Karpas-422 (cell line): ENCODE measurements at regions not wholly inside any gene's neighbourhood (a gene's known extent, or its start where the extent isn't known, plus 50 kb on each side); places are given as distances from the start of the nearest gene placed in this dataset.

Source experiments
- DNase-seq: peaks from one replicate; pipeline ENCODE4 v3.0.0-alpha.2; 2015
- H2AFZ ChIP-seq: fragments of 200-600 bp; sonication (generic); 2 replicates; pipeline ENCODE4 v1.6.1; 2014; ENCODE audit warnings: antibody characterized with exemption, low read length, mixed read lengths
- H3K27ac ChIP-seq: fragments of 200-600 bp; sonication (generic); 2 replicates; pipeline ENCODE4 v1.5.1; 2014; ENCODE audit warnings: mild to moderate bottlenecking, low read length, moderate library complexity
- H3K27me3 ChIP-seq: fragments of 200-600 bp; sonication (generic); 2 replicates; pipeline ENCODE4 v1.6.1; 2014; ENCODE audit warnings: low read length, mixed read lengths
- H3K36me3 ChIP-seq: fragments of 200-600 bp; sonication (generic); 2 replicates; pipeline ENCODE4 v1.6.1; 2014; ENCODE audit warnings: low read length, mixed read lengths; ENCODE audit not compliant: insufficient read depth
- H3K4me1 ChIP-seq: fragments of 200-600 bp; sonication (generic); 2 replicates; pipeline ENCODE4 v1.6.1; 2014; ENCODE audit warnings: mild to moderate bottlenecking, low read length, mixed read lengths
- H3K4me2 ChIP-seq: fragments of 200-600 bp; sonication (generic); 2 replicates; pipeline ENCODE4 v1.6.1; 2014; ENCODE audit warnings: low read length, low read depth, mild to moderate bottlenecking; ENCODE audit not compliant: poor library complexity, severe bottlenecking
- H3K4me3 ChIP-seq: fragments of 200-600 bp; sonication (generic); 2 replicates; pipeline ENCODE4 v1.5.1; 2014; ENCODE audit warnings: mild to moderate bottlenecking, antibody characterized with exemption, low read length, mixed read lengths
- H3K79me2 ChIP-seq: fragments of 200-600 bp; sonication (generic); 2 replicates; pipeline ENCODE4 v1.6.1; 2014; ENCODE audit warnings: mild to moderate bottlenecking, low read length, mixed read lengths
- H3K9ac ChIP-seq: fragments of 200-600 bp; sonication (generic); 2 replicates; pipeline ENCODE4 v1.6.0; 2014; ENCODE audit warnings: low read length
- H3K9me2 ChIP-seq: fragments of 200-600 bp; sonication (generic), shearing (Covaris generic); replicated peaks from 2 replicates; pipeline ENCODE4 v1.6.0; 2014; ENCODE audit warnings: mild to moderate bottlenecking, low read length, moderate library complexity; ENCODE audit not compliant: insufficient read depth
- H3K9me3 ChIP-seq: fragments of 300-700, 200-600 bp; sonication (generic); 2 replicates; pipeline ENCODE4 v1.6.1; 2014; ENCODE audit warnings: low read length, mixed read lengths
- H4K20me1 ChIP-seq: fragments of 200-600 bp; sonication (generic); 2 replicates; pipeline ENCODE4 v1.6.1; 2014; ENCODE audit warnings: mild to moderate bottlenecking, antibody characterized with exemption, low read length, low read depth; ENCODE audit not compliant: insufficient read depth

DNA sequence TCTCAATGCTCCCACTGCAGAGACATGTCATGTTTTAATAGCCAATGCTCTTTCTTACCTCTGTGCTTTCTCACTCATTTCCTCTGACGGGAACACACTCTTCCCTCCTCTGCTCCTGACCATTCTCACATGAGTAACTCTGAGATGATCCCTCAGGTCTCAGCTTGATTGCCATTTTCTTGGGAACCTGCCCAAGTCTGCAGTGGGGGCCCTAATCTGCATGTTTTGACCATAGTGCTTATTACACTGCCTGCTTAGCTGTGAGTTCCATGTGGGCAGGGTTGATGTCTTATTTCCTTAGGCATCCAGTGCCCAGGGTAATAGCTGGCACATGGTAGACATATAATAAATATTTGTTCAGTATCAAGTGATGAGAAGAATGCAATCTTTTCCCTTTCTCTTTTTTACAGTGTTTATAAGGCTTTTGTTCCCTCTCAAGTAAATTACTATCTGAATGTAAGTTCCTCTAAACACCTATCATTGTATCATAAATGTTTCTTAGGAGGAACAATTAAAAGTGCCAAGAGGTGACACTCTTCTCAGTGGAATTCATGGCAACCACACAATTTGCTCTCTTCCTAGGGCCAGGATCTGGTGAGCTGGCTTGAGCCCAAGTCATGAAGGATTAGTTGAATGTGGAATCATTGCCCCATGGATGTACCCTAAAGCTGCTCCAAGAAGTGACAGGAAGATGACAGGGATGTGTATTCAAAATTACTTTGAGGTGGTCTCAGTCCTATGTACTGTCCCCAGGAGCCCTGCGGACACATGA is 485.4 kb upstream of the USP24 start:
- Histone ChIP-seq H3K4me2 (no peak overlapping the region), H3K9me2 (no peaks in the 10 kb centered on the region), H2AFZ (no peak overlapping the region), H3K9me3 (no peaks in the 10 kb centered on the region), H3K36me3 (no peaks in the 10 kb centered on the region), H3K9ac (no peak overlapping the region), H3K27ac (no peak overlapping the region), H3K4me3 (no peak overlapping the region), H3K79me2 (no peaks in the 10 kb centered on the region), H3K27me3 (no peaks in the 10 kb centered on the region), H3K4me1 (no peaks in the 10 kb centered on the region), H4K20me1 (no peaks in the 10 kb centered on the region)
- DNase-seq = no peak

DNA sequence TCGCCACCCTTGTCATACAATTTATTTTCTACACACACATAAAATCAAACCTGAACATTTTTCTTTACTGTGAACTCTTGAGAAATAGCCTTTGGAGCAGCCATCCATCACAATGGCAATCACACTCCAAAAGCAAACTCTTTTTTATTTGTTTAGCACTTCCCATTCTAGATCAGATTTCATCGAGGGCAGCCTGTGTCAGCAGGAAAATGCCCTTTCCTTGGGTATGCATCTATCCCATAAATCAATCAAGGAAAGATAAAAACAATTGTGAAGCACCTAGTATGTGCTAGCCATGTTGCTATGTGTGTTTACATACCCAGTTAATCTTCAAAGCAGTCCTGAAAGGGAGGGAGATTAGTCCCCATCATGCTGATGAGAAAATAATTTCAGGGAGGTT is 484.1 kb upstream of the USP24 start:
- no peaks in the 10 kb centered on the region for H3K79me2 ChIP-seq
- H3K9me3 ChIP-seq = no peaks in the 10 kb centered on the region
- H3K27me3 ChIP-seq = no peaks in the 10 kb centered on the region
- no peak overlapping the region for H3K4me3 ChIP-seq
- no peaks in the 10 kb centered on the region for H3K36me3 ChIP-seq
- no peaks in the 10 kb centered on the region for H3K9me2 ChIP-seq
- no peak for DNase-seq
- H3K4me1 ChIP-seq = no peaks in the 10 kb centered on the region
- no peak overlapping the region for H3K4me2 ChIP-seq
- no peak overlapping the region for H3K27ac ChIP-seq
- H4K20me1 ChIP-seq = no peaks in the 10 kb centered on the region
- H2AFZ ChIP-seq = no peak overlapping the region
- H3K9ac ChIP-seq = no peak overlapping the region

DNA sequence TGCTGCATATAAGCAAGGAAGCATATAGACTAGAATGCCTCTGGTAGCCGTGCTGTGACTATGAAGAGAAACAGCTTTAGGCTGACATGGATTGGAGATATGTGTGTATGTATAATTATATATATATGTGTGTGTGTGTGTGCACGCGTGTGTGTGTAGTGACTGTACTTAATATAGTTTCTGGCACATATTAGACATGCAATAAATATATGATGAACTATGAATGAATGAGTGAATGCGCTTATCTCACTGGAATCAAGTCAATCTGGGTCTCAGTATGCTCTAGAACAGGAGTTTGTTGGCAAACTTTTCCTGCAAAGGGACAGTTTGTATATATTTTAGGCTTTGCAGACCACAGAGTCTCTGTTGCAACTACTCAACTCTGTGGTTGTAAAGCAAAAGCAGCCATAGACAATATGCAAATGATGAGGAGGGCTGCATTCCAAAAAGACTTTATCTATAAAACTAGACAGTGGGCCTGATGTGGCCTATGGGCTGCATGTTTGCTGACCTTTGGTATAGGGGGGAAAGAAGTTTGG is 482.9 kb upstream of the USP24 start:
- H3K4me1 ChIP-seq = no peaks in the 10 kb centered on the region
- H3K36me3 ChIP-seq = no peaks in the 10 kb centered on the region
- H4K20me1 ChIP-seq = no peaks in the 10 kb centered on the region
- no peak overlapping the region for H3K27ac ChIP-seq
- H3K27me3 ChIP-seq = no peaks in the 10 kb centered on the region
- H3K4me2 ChIP-seq = no peak overlapping the region
- H3K9me3 ChIP-seq = no peaks in the 10 kb centered on the region
- H3K79me2 ChIP-seq = no peaks in the 10 kb centered on the region
- H2AFZ ChIP-seq = no peak overlapping the region
- no peaks in the 10 kb centered on the region for H3K9me2 ChIP-seq
- H3K9ac ChIP-seq = no peak overlapping the region
- no peak overlapping the region for H3K4me3 ChIP-seq
- DNase-seq = no peak

DNA sequence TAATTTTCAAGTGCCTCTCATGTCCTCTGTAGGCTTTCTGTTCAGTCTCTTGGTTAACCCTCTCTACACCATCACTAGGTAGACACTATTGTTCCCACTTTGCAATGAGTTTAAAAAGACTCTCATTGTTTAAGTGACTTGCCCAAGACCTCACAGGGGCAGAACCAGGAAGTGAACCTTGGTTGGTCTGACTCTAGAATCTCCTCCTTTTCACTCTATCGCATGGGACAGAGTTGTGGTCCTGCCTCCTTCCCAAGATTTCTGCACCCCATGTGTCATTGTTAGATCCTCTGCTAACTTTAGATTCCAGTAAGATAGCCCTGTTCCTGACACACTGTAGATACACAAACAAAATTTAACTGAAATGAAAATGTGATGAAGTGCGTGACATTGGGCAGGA is 481.7 kb upstream of the USP24 start:
- no peaks in the 10 kb centered on the region for H4K20me1 ChIP-seq
- H3K27me3 ChIP-seq = no peaks in the 10 kb centered on the region
- no peaks in the 10 kb centered on the region for H3K9me3 ChIP-seq
- no peak overlapping the region for H3K27ac ChIP-seq
- no peak overlapping the region for H3K4me3 ChIP-seq
- no peak overlapping the region for H2AFZ ChIP-seq
- H3K36me3 ChIP-seq = no peaks in the 10 kb centered on the region
- H3K9me2 ChIP-seq = no peaks in the 10 kb centered on the region
- H3K79me2 ChIP-seq = no peaks in the 10 kb centered on the region
- H3K4me2 ChIP-seq = no peak overlapping the region
- no peaks in the 10 kb centered on the region for H3K4me1 ChIP-seq
- H3K9ac ChIP-seq = no peak overlapping the region
- DNase-seq = no peak

GRCh38 chr1:55696181-55696754 is 481.1 kb upstream of the USP24 start:
- no peaks in the 10 kb centered on the region; the same call in 1 of the 2 replicates for H3K4me1 ChIP-seq
- H3K79me2 ChIP-seq = no peaks in the 10 kb centered on the region
- no peaks in the 10 kb centered on the region for H3K36me3 ChIP-seq
- H3K9me2 ChIP-seq = no peaks in the 10 kb centered on the region
- DNase-seq = no peak
- no peak overlapping the region for H3K4me3 ChIP-seq
- no peaks in the 10 kb centered on the region for H4K20me1 ChIP-seq
- H3K27ac ChIP-seq = no peak overlapping the region
- H2AFZ ChIP-seq = no peak overlapping the region
- H3K4me2 ChIP-seq = no peak overlapping the region
- no peak overlapping the region for H3K9ac ChIP-seq
- no peaks in the 10 kb centered on the region for H3K27me3 ChIP-seq
- no peaks in the 10 kb centered on the region for H3K9me3 ChIP-seq

DNA sequence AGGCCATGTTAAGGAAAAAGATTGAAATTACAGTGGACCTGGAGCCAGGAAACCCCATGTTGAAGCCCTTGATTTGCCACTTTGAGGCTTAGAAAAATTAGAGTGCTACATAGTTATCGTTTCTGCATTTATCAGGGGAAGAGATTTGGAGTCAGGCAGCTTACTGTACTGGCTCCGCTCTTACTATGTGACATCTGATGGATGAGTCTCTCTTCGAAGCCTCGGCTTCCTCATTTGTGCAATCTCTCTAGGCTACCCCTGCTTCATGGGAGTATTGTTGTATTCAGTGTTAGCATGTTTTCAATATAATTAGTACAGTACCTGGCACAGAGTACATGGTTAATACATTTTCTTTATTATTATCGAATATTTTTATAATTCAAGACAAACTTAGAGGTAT is 480.4 kb upstream of the USP24 start:
- Histone ChIP-seq H3K27me3 (no peaks in the 10 kb centered on the region), H4K20me1 (no peaks in the 10 kb centered on the region), H3K9ac (no peak overlapping the region), H2AFZ (no peak overlapping the region), H3K9me3 (no peaks in the 10 kb centered on the region), H3K4me3 (no peak overlapping the region), H3K79me2 (no peaks in the 10 kb centered on the region), H3K36me3 (no peaks in the 10 kb centered on the region), H3K4me2 (no peak overlapping the region), H3K4me1 (no peaks in the 10 kb centered on the region; the same call in 1 of the 2 replicates), H3K9me2 (no peaks in the 10 kb centered on the region), H3K27ac (no peak overlapping the region)
- no peak for DNase-seq

DNA sequence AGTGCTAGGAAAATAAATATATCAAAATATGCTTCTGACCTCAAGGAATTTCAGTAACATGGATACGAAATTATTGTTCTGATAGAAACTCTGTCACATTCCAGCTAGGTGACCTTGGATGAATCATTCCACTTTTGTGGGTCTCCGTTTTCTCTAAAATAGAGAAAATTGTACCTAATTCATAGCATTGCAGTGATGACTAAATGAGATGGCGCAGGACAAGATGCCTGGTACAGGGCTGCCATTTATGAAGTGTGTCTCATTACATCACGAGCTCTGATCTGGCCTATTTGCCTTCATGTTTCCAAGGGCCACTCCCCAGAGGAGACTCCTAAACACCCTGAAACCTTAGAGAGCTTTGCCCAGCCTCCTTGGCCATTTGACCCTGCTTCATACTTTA is 480.0 kb upstream of the USP24 start:
- Histone ChIP-seq H3K27ac (no peak overlapping the region), H3K4me2 (no peak overlapping the region), H3K9me3 (no peaks in the 10 kb centered on the region), H3K4me3 (no peak overlapping the region), H3K36me3 (no peaks in the 10 kb centered on the region), H3K27me3 (no peaks in the 10 kb centered on the region), H3K79me2 (no peaks in the 10 kb centered on the region), H3K9ac (no peak overlapping the region), H3K4me1 (no peaks in the 10 kb centered on the region; the same call in 1 of the 2 replicates), H3K9me2 (no peaks in the 10 kb centered on the region), H2AFZ (no peak overlapping the region), H4K20me1 (no peaks in the 10 kb centered on the region)
- DNase-seq = no peak

GRCh38 chr1:55694310-55694801 is 479.2 kb upstream of the USP24 start:
- Histone ChIP-seq H3K27me3 (no peaks in the 10 kb centered on the region), H3K9ac (no peak overlapping the region), H3K79me2 (no peaks in the 10 kb centered on the region), H3K9me2 (no peaks in the 10 kb centered on the region), H2AFZ (no peak overlapping the region), H4K20me1 (no peaks in the 10 kb centered on the region), H3K4me1 (no peaks in the 10 kb centered on the region; the same call in 1 of the 2 replicates), H3K27ac (no peak overlapping the region), H3K9me3 (no peaks in the 10 kb centered on the region), H3K36me3 (no peaks in the 10 kb centered on the region), H3K4me3 (no peak overlapping the region), H3K4me2 (no peak overlapping the region)
- no peak for DNase-seq
